Mesenteric fat pad (tissue), 1 donor: ENCODE measurements at regions not wholly inside any gene's neighbourhood (a gene's known extent, or its start where the extent isn't known, plus 50 kb on each side); places are given as distances from the start of the nearest gene placed in this dataset.
"Not testable (repeated sequence)": the region's sequence is repeated elsewhere in the genome, so short reads cannot be mapped to it uniquely, and the experiment has no call there.

Experiments used
- DNase-seq: peaks from one replicate; pipeline ENCODE4 v3.0.0-alpha.2; 2020; ENCODE audit warnings: low spot score
- donor health status: DM: yes; HTN: yes; CAD: no.

DNA sequence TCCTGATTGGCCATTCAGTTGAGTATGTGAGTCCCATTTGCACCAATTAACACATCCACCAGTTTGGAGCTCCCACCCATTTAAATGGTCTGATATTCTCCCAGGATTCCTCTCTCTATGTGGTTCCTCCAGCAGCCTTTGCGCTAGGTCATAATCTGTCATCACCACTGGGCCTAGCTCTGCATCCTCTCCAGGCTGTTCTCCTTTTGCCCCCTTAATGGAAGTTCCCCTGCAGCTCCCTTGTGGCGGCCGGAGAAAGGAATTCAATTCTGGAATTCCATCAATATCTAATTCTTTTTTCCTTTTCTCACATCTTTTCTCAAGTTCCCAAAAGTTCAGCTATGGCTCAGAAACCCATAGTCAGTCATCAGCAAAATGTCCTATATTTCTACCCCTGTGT, 2184.4 kb upstream of the AGA start:
- no peak for DNase-seq

DNA sequence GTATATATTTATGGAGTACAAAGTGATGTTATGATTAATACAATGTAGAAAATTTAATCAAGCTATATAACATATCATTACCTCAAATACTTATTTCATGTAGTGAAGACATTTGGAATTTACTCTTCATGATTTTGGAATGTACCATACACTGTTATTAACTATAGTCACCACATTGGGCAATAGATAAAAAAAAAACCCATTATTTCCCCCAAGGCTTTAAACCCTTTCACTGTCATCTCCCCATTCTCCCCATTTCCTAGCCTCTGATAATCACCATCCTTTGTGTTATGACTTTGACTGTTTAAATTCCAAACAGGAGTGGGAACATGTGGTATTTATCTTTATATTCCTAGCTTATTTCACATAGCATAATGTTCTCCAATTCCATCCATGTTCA, 2189.1 kb upstream of the AGA start:
- DNase-seq: no peak

DNA sequence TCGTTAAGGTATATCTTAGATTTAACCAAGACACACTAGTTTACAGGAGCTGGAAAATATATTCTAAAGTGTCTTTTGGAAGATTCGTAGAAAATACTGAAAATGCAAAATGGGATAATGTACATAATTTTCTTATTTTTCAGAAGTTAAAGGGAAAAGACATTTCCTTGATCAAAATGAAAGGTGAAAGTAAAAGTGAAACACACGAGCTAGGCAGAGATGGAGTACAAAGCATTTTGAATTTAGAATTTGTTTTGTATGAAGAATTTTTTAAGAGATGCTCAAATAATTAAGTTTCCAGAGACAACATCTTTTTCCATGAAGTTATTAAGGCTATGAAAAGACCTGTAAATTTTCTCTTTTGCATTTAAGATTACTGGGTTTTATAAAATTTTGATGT, 2192.6 kb upstream of the AGA start:
- DNase-seq: no peak

DNA sequence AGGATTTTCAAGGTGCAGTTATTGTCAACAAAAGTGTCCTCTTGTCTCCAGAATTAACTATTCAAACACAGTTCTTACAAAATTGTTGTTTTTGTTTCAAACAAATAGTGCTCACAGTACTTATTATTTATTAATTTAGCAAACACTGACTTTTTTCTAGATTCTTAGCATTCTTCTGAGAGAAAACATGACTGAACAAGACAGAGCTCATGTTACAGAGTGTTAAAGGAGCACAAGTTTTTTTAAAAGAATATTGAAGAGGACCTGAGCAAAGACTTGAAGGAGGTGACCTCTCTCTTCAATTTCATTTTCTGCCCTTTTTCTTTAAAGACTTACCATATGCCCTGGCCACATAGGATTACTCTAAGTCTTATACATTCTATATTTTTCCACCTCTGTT, 2220.3 kb upstream of the AGA start:
- no peak for DNase-seq

DNA sequence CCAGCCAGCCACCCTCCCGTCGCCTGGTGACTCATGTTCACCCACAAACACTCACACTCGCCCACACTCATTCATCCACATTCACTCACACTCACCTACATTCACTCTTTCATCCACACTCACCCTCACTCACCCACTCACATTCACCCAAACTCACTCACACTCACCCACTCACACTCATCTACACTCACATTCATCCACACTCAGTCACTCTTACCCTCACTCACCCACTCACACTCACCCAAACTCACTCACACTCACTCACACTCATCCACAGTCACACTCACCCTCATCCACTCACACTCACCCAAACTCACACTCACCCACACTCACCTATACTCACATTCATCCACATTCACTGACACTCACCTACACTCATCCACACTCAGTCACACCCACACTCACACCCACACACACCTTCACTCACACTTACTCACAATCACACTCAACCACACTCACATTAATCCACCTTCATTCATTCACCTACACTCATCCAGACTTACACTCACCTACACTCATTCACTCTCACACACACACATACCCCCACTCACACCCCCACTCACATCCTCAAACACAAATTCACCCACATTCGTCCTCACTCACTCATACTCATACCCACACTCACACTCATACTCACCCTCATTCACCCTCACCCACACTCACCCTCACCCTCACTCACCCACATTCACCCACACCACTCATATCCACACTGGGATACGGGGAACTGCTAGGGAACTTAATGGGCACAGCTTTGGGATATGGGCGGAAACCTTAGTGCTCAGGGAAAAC, 2221.6 kb upstream of the AGA start:
- DNase-seq: no peak

DNA sequence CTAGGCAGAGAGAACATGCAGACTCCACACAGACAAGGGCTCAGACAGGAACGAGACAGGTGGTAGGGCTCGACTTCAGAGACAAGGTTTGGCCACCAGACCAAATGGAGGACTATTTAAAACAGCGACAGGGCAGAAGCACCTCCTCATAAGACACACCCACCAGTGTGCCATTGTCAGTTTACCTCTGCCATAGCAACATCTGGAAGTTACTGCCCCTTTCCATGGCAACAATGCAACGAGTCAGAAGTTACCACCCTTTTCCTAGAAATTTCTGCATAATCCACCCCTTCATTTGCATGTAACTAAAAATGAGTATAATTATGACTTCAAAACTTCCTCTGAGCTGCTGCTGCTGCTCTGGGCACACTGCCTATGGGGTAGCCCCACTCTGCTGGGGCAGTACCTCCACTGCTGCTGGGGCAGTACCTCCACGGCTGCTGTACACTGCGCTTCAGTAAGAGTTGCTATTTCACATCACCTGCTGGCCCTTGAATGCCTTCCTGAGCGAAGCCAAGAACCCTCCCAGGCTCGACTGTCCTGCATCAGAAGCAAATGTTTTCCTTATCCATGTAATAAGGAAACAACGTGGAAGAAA, 2222.3 kb upstream of the AGA start:
- DNase-seq: no peak

DNA sequence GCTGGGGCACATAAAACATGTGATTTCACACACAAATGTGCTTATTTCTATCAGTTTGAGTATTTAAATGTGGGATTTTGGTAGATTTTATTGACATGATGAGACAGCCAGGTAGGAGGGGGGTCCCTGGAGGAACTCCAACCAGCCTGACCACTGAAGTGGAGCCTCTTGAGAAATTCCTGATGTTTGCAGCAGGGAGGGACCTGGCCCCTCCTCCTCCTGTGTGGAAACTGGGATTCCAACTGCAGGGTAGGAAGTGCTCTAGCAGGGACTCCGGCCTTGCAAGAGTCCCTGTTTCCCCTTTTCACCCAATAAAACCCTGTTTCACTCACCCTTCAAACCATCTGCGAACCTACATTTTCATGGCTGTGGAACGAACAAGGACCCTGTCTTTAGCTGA, 2224.0 kb upstream of the AGA start:
- DNase-seq: no peak

DNA sequence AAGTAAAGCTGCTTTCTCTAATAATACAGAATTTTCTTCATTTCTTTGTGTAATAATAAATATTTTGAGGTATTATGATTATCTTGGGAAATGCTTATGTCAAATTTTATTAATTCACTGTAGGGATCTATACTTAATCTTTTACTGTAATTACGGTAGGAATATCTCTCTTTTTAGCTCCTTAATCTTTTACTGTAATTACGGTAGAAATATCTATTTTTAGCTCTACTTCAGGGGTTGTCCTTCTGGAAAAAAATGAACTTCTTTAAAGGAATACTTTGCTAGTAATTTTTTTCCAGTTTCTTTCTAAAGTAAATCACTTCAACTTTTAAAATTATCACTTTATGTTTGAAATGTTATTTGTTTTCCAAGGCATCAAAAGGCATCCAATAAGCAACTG, 2229.4 kb upstream of the AGA start:
- no peak for DNase-seq

DNA sequence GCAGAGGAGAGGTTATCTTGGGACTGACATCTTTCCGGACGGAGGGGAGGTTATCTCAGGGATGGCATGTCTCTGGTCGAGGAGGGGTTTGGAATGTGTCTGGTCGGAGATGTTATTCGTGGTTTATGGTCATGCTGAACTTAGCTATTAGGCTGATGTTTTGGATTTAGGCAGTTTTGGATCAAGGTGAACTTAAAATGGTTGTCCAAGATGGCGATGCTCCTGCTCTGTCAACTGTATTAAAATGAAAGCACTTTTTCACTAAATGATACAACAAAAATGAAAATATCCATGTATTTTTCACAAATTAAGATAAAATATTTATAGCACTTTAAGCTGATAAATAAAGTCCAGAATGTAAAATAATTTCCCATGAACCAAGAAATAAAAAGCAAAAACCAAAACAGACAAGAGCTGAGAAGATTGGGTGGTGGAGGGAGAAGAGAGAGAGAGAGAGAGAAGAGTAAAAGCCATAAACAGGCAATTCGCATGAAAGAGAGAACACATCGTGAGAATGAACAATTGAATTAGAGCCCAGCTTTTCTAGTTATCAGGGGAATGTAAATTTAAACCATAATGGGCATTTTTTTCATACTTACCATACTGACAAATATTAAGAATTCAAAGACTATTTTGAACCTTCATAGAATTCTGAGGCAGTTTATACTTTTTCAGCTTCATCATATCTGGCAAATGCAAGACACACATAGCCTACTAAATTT, 2236.0 kb upstream of the AGA start:
- DNase-seq: no peak

DNA sequence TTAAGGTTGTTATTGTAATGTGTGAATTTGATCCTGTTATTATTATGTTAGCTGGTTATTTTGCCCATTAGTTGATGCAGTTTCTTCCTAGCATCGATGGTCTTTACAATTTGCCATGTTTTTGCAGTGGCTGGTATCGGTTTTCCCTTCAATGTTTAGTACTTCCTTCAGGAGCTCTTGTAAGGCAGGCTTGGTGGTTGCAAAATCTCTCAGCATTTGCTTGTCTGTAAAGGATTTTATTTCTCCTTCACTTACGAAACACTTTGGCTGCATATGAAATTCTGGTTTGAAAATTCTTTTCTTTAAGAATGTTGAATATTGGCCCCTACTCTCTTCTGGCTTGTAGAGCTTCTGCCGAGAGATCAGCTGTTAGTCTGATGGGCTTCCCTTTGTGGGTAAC, 2241.4 kb upstream of the AGA start:
- not testable (repeated sequence) for DNase-seq

DNA sequence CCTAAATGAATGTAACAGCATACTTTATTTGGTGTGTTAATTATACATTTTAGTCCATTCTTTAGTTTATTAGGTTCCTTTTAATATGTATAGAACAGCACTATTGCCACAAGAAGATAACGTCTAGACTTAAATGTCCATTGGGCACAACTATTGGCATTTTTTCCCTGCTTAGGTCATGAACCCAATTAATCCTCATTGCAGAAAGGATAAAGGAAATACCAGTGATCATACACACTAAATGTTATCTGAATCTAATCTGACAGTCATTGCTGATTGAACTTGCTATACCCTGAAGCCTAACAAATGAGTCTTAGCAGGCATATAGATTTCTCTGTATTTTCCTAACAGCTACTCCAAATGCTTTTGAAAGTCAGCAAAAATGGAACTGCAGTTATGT, 2250.0 kb upstream of the AGA start:
- no peak for DNase-seq

DNA sequence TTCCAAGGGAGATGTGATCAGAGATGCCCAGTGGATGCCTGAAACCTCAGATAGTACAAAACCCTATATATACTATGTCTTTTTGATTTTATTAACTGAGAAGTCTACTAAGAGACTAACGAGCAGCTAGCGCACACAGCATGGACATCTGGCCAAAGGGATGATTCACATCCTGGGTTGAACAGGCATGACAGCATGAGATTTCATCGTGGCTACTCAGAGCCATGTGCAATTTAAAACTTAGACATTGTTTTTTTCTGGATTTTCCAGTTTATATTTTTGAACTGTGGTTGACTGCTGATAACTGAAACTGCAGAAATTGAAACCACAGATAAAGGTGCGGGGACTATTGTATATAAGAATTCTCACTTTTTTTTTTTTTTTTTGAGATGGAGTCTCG, 2252.9 kb upstream of the AGA start:
- DNase-seq: no peak

DNA sequence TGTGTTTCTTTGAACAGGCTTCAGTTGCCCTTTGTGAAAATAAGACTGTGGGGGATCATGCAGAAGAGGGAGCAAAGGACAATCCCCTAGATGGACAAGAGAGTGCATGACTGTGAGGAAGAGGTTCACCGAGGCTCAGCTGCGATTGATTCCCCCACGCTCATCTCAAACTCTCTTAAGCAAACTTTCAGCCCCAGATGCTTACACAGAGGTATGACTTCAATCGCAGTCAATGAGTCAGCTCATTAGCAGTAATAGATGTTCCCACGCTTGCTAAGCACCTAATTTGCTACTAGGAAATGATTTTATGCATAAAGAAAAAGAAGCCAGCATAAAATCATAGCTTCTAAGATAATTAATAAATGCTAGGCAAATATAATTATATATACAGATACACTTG, 2256.1 kb upstream of the AGA start:
- no peak for DNase-seq

DNA sequence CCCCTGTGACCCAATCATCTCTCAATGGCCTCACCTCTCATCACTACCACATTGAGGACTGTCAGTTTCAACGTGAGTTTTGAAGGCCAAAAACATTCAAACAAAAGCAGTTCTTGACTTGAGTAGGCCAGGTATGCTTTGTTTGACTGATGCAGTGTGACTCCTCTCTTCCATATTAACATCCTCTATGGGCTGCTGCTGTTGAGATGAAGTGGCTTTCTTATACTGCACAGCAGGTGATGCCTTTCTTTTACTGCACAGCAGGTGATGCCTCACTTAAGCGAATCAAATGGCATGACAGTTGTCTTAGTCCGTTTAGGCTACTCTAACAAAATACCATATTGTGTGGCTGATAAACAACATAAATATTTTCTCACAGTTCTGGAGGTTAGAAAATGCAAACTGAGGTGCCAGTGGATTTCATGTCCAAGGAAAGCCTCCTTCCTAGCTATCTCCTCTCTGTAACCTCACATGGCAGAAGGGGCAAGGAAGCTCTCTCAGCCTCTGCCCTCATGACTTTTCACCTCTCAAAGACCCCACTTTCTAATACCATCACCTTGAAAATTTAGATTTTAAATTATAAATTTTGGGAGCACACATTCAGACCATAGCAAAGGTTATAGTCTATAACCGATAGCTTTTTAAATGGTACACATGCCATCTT, 2267.9 kb upstream of the AGA start:
- no peak for DNase-seq

DNA sequence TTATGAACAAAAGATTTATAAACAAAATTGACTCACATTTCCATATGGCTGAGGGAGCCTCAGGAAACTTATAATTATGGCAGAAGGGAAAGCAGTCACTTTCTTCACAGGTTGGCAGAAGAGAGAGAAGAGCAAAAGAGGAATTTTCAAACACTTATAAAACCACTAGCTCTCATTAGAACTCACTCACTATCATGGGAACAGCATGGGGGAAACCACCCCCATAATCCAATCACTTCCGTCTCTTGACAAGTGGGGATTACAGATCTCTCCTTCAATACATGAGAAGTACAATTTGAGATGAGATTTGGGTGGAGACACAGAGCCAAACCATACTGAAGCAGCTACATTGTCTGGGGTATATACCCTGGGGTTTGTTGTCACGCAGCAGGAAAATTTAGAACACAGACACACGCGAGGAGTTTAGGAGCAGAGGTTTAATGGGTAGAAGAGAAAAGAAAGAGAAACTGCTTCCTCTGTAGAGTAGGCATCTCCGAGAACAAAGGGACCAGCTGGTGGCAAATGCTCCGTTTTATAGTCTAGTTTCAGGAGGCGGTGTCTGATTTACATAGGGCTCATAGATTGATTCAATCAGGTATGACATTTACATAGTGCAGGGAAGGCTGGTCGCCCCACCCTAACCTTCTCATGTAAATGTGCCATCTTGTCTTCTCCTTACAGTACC, 2277.7 kb upstream of the AGA start:
- no peak for DNase-seq

DNA sequence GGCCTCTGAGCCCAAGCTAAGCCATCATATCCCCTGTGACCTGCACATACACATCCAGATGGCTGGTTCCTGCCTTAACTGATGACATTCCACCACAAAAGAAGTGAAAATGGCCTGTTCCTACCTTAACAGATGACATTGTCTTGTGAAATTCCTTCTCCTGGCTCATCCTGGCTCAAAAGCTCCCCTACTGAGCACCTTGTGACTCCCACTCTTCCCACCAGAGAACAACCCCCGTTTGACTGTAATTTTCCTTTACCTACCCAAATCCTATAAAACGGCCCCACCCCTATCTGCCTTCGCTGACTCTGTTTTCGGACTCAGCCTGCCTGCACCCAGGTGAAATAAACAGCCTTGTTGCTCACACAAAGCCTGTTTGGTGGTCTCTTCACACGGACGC, 2284.3 kb upstream of the AGA start:
- not testable (repeated sequence) for DNase-seq

DNA sequence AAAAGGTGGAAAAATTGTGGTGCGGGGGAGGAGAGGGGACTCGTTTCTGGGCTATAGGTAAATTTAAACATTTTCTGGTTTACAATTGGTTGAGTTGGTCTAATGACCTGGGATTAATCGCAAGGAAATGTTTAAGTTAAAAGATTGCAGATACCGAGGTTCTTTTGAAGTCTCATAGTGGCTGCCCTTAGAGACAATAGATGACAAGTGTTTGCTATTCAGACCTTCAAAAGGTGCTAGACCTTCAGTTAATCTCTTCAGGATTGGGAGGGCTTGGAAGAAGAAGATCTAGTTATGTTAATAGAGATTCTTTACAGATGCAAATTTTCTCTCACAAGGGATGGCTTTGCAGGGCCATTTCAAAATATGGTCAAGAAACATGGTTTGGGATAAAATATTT, 2286.1 kb upstream of the AGA start:
- no peak for DNase-seq

DNA sequence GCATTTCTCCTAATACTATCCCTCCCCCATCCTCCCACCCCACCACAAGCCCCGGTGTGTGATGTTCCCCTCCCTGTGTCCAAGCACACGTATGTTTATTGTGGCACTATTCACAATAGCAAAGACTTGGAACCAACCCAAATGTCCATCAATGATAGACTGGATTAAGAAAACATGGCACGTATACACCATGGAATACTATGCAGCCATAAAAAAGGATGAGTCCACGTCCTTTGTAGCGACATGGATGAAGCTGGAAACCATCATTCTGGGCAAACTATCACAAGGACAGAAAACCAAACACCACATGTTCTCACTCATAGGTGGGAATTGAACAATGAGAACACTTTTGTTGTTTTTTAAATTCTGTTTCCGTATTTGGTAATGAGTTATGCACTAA, 2294.6 kb upstream of the AGA start:
- DNase-seq: not testable (repeated sequence)

DNA sequence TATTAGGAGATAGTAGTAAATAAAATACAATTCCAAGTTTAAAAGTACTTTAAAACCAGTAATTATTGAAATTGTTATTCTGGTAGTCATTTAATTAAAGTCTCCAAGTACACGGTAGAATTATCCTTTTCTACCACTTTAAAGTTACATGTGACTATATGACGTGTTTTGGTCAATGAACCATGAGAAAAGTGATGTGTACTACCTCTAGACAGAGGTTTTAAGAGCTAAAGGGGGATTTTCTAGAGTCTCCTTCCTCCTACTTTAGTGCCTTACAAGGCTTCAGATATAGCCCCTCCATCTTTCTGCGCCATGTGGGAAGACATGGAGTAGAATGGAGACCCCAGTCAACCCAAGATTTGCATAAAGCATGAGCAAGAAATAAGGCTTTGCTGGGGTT, 2296.6 kb upstream of the AGA start:
- DNase-seq: no peak

DNA sequence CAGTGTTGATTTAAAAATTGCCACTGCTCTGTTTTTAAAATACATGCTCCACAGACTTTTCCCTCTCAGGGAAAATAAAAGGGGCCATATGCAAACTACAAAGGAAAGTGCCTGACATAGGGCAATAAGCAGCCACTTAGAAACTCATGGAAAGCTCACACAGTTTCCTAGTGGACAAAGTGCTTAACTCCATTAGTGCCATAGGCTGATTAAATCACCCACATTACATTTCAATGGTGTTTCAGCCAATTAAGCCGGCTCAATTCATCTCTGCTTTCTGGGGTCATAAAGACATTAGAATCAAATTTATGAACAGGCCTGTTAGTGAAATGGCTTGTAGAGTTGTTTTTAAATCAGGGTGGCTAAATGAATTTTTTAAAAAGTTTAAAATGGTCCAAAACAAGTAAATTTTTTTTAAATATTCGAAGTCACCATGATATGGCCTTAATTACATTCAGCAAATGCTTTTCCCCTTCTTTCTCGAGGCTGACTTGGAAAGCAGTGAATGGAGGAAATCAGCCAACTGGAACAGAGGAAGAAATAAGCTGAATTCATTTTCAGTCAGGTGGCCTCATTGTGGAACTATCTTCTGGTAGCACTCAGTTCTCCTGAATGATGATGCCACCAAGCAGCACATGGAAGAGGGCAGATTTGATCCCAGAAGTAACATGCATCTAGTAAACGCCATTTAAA, 2305.1 kb upstream of the AGA start:
- no peak for DNase-seq

DNA sequence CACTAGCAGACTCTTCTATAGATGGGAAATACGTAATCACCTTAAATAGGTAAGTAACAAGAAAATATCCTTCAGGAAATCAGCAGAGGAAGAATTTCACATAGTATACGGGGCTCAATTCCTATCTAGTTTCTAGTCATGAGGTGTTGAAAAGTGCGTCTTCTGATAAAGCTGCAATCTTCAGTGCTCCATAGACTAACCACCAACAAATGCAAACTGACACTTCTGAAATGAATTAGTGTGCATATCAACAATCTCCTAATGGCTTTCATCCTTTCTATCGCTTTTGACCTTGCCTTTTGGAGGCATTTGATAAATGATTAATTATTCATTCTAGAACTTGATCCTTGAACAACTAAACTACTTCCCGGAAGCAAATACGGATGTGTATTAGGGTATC, 2306.6 kb upstream of the AGA start:
- no peak for DNase-seq
